HepG2 (cell line): ENCODE measurements at regions not wholly inside any gene's neighbourhood (a gene's known extent, or its start where the extent isn't known, plus 50 kb on each side); places are given as distances from the start of the nearest gene placed in this dataset.
"Not testable (repeated sequence)": the region's sequence is repeated elsewhere in the genome, so short reads cannot be mapped to it uniquely, and the experiment has no call there.

Experiments
- ATAC-seq: fragments of 200-7000 bp; cut with Tn5 transposase; 3 replicates; pipeline ENCODE4 v1.9.1; 2020; ENCODE audit warnings: mild to moderate bottlenecking, moderate library complexity
- BruUV-seq: library from RNA; stranded (reverse); fragments of 400-500 nt; replicated peaks from 2 replicates; lab custom pipeline; 2021; lab: Mats Ljungman, UMichigan
- CTCF ChIA-PET: fragments of 300-600 bp; formaldehyde crosslinking; extraction: SDS; loops from one replicate; lab custom pipeline; 2021; ENCODE audit warnings: low total read pairs, inconsistent platforms, low intra/inter-chr PET ratio; lab: Yijun Ruan, JAX
- POLR2A ChIA-PET: fragments of 350-600 bp; sonication (Branson Sonifier 250); formaldehyde crosslinking; loops from one replicate; lab custom pipeline; 2020; ENCODE audit warnings: antibody characterized with exemption, inconsistent platforms; lab: Yijun Ruan, JAX
- DNase-seq: peaks from one replicate; pipeline ENCODE4 v3.0.0-alpha.2; 2015; ENCODE audit warnings: low spot score
- FAIRE-seq: peaks from 3 replicates; lab custom pipeline; 2011; peaks lifted over from hg19 to GRCh38; lab: Jason Lieb, UNC
- H2AFZ ChIP-seq: one replicate; pipeline ENCODE4 v1.6.1; 2011; ENCODE audit warnings: low read length, inconsistent platforms
- H3K27ac ChIP-seq: fragments of 300-600 bp; 3 replicates; pipeline ENCODE4 v1.8.0; 2011; ENCODE audit warnings: mixed run types, mild to moderate bottlenecking, mixed read lengths, low read length, inconsistent platforms; ENCODE audit not compliant: insufficient read depth; ENCODE audit errors: extremely low read length
- H3K27me3 ChIP-seq, 2 experiments: fragments of 200-600 bp in 1 of 2; 2 replicates in 1 of 2; 3 replicates in 1 of 2; pipeline versions ENCODE4 v1.6.0 to v1.8.0; 2011; ENCODE audit warnings: low read length in 2 of 2, mild to moderate bottlenecking in 2 of 2, moderate library complexity in 2 of 2, inconsistent platforms in 1 of 2; ENCODE audit not compliant: insufficient read depth in 2 of 2, control insufficient read depth in 1 of 2
- H3K36me3 ChIP-seq, 2 experiments: fragments of 200-600 bp in 1 of 2; replicated peaks in 1 of 2; 2 replicates in 1 of 2; 3 replicates in 1 of 2; pipeline versions ENCODE4 v1.5.1 to v1.8.0; 2011; ENCODE audit warnings: low read length in 2 of 2, inconsistent platforms in 1 of 2; ENCODE audit not compliant: insufficient read depth in 2 of 2, control insufficient read depth in 1 of 2
- H3K4me1 ChIP-seq: 2 replicates; pipeline ENCODE4 v1.5.1; 2012; ENCODE audit warnings: low read length, inconsistent platforms; ENCODE audit not compliant: insufficient read depth
- H3K4me2 ChIP-seq: 2 replicates; pipeline ENCODE4 v1.6.0; 2011; ENCODE audit warnings: low read depth, low read length, inconsistent platforms
- H3K4me3 ChIP-seq, 3 experiments: fragments of 200-600 bp in 1 of 3; sonication (generic), shearing (Covaris generic) in 1 of 3; replicated peaks in 1 of 3; 2 replicates each; pipeline ENCODE4 v1.5.1; 2011 to 2016; ENCODE audit warnings: low read length in 3 of 3, inconsistent platforms in 2 of 3, low read depth in 2 of 3, mild to moderate bottlenecking in 2 of 3, control low read depth in 1 of 3, mixed read lengths in 1 of 3; ENCODE audit not compliant: insufficient read depth in 1 of 3
- H3K79me2 ChIP-seq: one replicate; pipeline ENCODE4 v1.6.1; 2011; ENCODE audit warnings: low read length, inconsistent platforms; ENCODE audit not compliant: insufficient read depth
- H3K9ac ChIP-seq: 2 replicates; pipeline ENCODE4 v1.6.0; 2011; ENCODE audit warnings: mild to moderate bottlenecking, low read depth, low read length, inconsistent platforms; ENCODE audit not compliant: insufficient read depth
- H3K9me3 ChIP-seq: 2 replicates; pipeline ENCODE4 v1.5.1; 2012; ENCODE audit warnings: mild to moderate bottlenecking, low read length
- H4K20me1 ChIP-seq: 2 replicates; pipeline ENCODE4 v1.6.0; 2011; ENCODE audit warnings: inconsistent platforms, mild to moderate bottlenecking, low read length, moderate library complexity; ENCODE audit not compliant: insufficient read depth
- AGO2 ChIP-seq: fragments of 200-400 bp; formaldehyde crosslinking; optimal IDR thresholded peaks from 2 replicates; pipeline ENCODE3; 2017; ENCODE audit warnings: mild to moderate bottlenecking, low read depth, low read length, moderate library complexity
- ELF3 ChIP-seq: IDR thresholded peaks from 2 replicates; pipeline ENCODE4 v1.6.1; 2016; ENCODE audit warnings: missing genetic modification reagents, missing compliant biosample characterization
- FOSL2 ChIP-seq: sonication (generic); formaldehyde crosslinking; IDR thresholded peaks from 2 replicates; pipeline ENCODE4 v1.4.0; 2020; ENCODE audit warnings: missing genetic modification reagents
- FOXO4 ChIP-seq: sonication (generic); formaldehyde crosslinking; conservative IDR thresholded peaks from 2 replicates; pipeline ENCODE4 v1.8.1; 2023; ENCODE audit warnings: missing genetic modification reagents
- HNF4A ChIP-seq: sonication (generic); formaldehyde crosslinking; IDR thresholded peaks from 2 replicates; pipeline ENCODE4 v1.4.0; 2020; ENCODE audit warnings: missing genetic modification reagents
- KAT8 ChIP-seq: IDR thresholded peaks from 2 replicates; pipeline ENCODE4 v1.6.1; 2016; ENCODE audit warnings: missing genetic modification reagents, missing compliant biosample characterization
- PBX2 ChIP-seq: IDR thresholded peaks from 2 replicates; pipeline ENCODE4 v1.6.1; 2016; ENCODE audit warnings: control low read depth
- RBFOX2 ChIP-seq: fragments of 200-400 bp; formaldehyde crosslinking; IDR thresholded peaks from 2 replicates; pipeline ENCODE4 v1.6.1; 2017; ENCODE audit warnings: low read depth, mild to moderate bottlenecking, low read length
- ZNF24 ChIP-seq: fragments of 450-650 bp; IDR thresholded peaks from 2 replicates; pipeline ENCODE4 v1.6.1; 2017; ENCODE audit warnings: antibody characterized with exemption, mild to moderate bottlenecking
- ZNF432 ChIP-seq: sonication (generic); formaldehyde crosslinking; IDR thresholded peaks from 2 replicates; pipeline ENCODE4 v1.5.0; 2020; ENCODE audit warnings: missing genetic modification reagents, mild to moderate bottlenecking, borderline replicate concordance
- ZNF460 ChIP-seq: sonication (generic); formaldehyde crosslinking; IDR thresholded peaks from 2 replicates; pipeline ENCODE4 v1.5.1; 2020; ENCODE audit warnings: missing genetic modification reagents, mild to moderate bottlenecking, borderline replicate concordance
- ZNF580 ChIP-seq: IDR thresholded peaks from 2 replicates; pipeline ENCODE4 v1.6.1; 2016; ENCODE audit warnings: low read depth, borderline replicate concordance
- WGBS: methylation state at CpG from one replicate; pipeline ENCODE4 v1.1.6; 2017; ENCODE audit warnings: low lambda C conversion rate; 5-methylcytosine and 5-hydroxymethylcytosine counted together
- in situ Hi-C: cut with HindIII; loops from 2 replicates; pipeline ENCODE4 v1.10.0; 2017; ENCODE audit warnings: low pct_unique_long_range_greater_than_20kb; ENCODE audit not compliant: extremely low pct_ligation_motif_present
- intact Hi-C: fragments of 100-400 bp; cut with micrococcal nuclease; formaldehyde crosslinking; loops from one replicate; pipeline ENCODE4 v1.10.0; 2022; ENCODE audit not compliant: unreplicated experiment

- H3K27me3 ChIP-seq, H3K79me2 ChIP-seq, H4K20me1 ChIP-seq, H3K4me3 ChIP-seq, in situ Hi-C loops, ATAC-seq, H3K4me2 ChIP-seq, FAIRE-seq, BruUV-seq, H3K27ac ChIP-seq, DNase-seq, H3K9me3 ChIP-seq, intact Hi-C loops, H2AFZ ChIP-seq, POLR2A ChIA-PET, CTCF ChIA-PET, H3K9ac ChIP-seq: not testable (repeated sequence)
- H3K36me3 ChIP-seq: peaks cover 10 to 47% of the 10 kb centered on the region in 2 experiments
- 96% methylated on average over 16 of the region's 16 CpGs for WGBS
- TF ChIP-seq ZNF24 (peak; percentile 61; the same call in 1 of the 2 replicates), ZNF460 (CRISPR knock-in tag) (peak; percentile 81; the same call in 1 of the 2 replicates)
- peaks cover 15% of the 10 kb centered on the region for H3K4me1 ChIP-seq
These were observed 56.3 kb downstream of the ILRUN start for GRCh38 chr6:34640074-34640849.

GRCh38 chr6:34638834-34639736 lies 57.5 kb downstream of the ILRUN start:
- CTCF ChIA-PET: no interaction called here
- TF ChIP-seq FOSL2 (no peak), RBFOX2 (no peak), PBX2 (CRISPR knock-in tag) (peak; percentile 54; the same call in 1 of the 2 replicates), ZNF432 (no peak), AGO2 (no peak), FOXO4 (CRISPR knock-in tag) (no peak), KAT8 (CRISPR knock-in tag) (no peak), HNF4A (CRISPR knock-in tag) (peak; percentile 73), ELF3 (no peak), ZNF580 (no peak)

More at GRCh38 chr6:34638834-34639736, 57.5 kb downstream of the ILRUN start:
- POLR2A ChIA-PET: interaction anchor here (0.5 to 1.0 kb wide), 2 partner anchors 104 to 118 kb away, joined by 4 to 6 read pairs; partner anchors contain the start of gene SNRPC
- Histone ChIP-seq H3K9me3 (no peaks in the 10 kb centered on the region), H3K27me3 (no peaks in the 10 kb centered on the region), H2AFZ (no peak overlapping the region), H3K27ac (no peak overlapping the region), H3K4me3 (no peak overlapping the region), H3K36me3 (peaks cover 7 to 38% of the 10 kb centered on the region in 2 experiments), H3K4me1 (peaks cover 15% of the 10 kb centered on the region), H3K79me2 (peaks cover 10% of the 10 kb centered on the region), H3K9ac (no peak overlapping the region), H3K4me2 (no peak overlapping the region), H4K20me1 (no peaks in the 10 kb centered on the region; the same call in 1 of the 2 replicates)
- intact Hi-C loops: no loop called here
- peak; percentile 45; the same call in 1 of the 3 replicates for ATAC-seq
- DNase-seq: peak; percentile 35
- in situ Hi-C loops: no loop called here
- FAIRE-seq: no peak
- no TSS peak for BruUV-seq
- 89% methylated on average over 6 of the region's 6 CpGs for WGBS
